ENCODE measurements at regions not wholly inside any gene's neighbourhood (a gene's known extent, or its start where the extent isn't known, plus 50 kb on each side); places are given as distances from the start of the nearest gene placed in this dataset.
"Not testable (repeated sequence)": the region's sequence is repeated elsewhere in the genome, so short reads cannot be mapped to it uniquely, and the experiment has no call there.

- H3K27me3 ChIP-seq = no peaks in the 10 kb centered on the region
- H3K9me3 ChIP-seq = no peaks in the 10 kb centered on the region
- no peak overlapping the region for H3K9ac ChIP-seq (ENCODE audit: low read depth in 2 of 2, low read length in 2 of 2)
- intact Hi-C loops (cut with DNase I) = no loop called here
- H3K27ac ChIP-seq = no peak overlapping the region
- no peak for TF ChIP-seq CTCF (IDR thresholded peaks at IDR 0.05)
- DNase-seq = no peak
- H3K4me3 ChIP-seq = no peak overlapping the region
- no peaks in the 10 kb centered on the region for H3K4me1 ChIP-seq
- H3K36me3 ChIP-seq = no peaks in the 10 kb centered on the region
Measured at GRCh38 chr9:26789959-26790358, 102.6 kb downstream of the CAAP1 start.

- no peaks in the 10 kb centered on the region for H3K36me3 ChIP-seq
- no peak for TF ChIP-seq CTCF (IDR thresholded peaks at IDR 0.05)
- DNase-seq = no peak
- H3K9ac ChIP-seq (ENCODE audit: low read depth in 2 of 2, low read length in 2 of 2) = no peak overlapping the region
- no peak overlapping the region for H3K27ac ChIP-seq
- H3K4me3 ChIP-seq = no peak overlapping the region
- H3K4me1 ChIP-seq = no peaks in the 10 kb centered on the region
- H3K27me3 ChIP-seq = no peaks in the 10 kb centered on the region
- intact Hi-C loops (cut with DNase I) = no loop called here
- H3K9me3 ChIP-seq = no peaks in the 10 kb centered on the region
Measured at GRCh38 chr9:26786564-26786963, 106.0 kb downstream of the CAAP1 start.

- no peak for TF ChIP-seq CTCF (IDR thresholded peaks at IDR 0.05)
- Histone ChIP-seq H3K4me1 (no peaks in the 10 kb centered on the region), H3K4me3 (no peak overlapping the region), H3K36me3 (no peaks in the 10 kb centered on the region), H3K9ac (ENCODE audit: low read depth in 2 of 2, low read length in 2 of 2) (no peak overlapping the region), H3K9me3 (no peaks in the 10 kb centered on the region), H3K27ac (no peak overlapping the region), H3K27me3 (no peaks in the 10 kb centered on the region)
- DNase-seq = no peak
- intact Hi-C loops (cut with DNase I) = no loop called here
Measured at GRCh38 chr9:26782899-26783298, 109.7 kb downstream of the CAAP1 start.

GRCh38 chr9:26781906-26782305, 110.7 kb downstream of the CAAP1 start:
- no peaks in the 10 kb centered on the region for H3K27me3 ChIP-seq
- no peak overlapping the region for H3K9ac ChIP-seq (ENCODE audit: low read depth in 2 of 2, low read length in 2 of 2)
- H3K4me3 ChIP-seq = no peak overlapping the region
- no peak overlapping the region for H3K27ac ChIP-seq
- TF ChIP-seq CTCF (IDR thresholded peaks at IDR 0.05) = no peak
- H3K36me3 ChIP-seq = no peaks in the 10 kb centered on the region
- no peak for DNase-seq
- no peaks in the 10 kb centered on the region for H3K4me1 ChIP-seq
- H3K9me3 ChIP-seq = no peaks in the 10 kb centered on the region
- intact Hi-C loops (cut with DNase I) = no loop called here

- H3K4me3 ChIP-seq; intact Hi-C loops (cut with DNase I); H3K27me3 ChIP-seq; DNase-seq; H3K27ac ChIP-seq; H3K9ac ChIP-seq (ENCODE audit: low read depth in 2 of 2, low read length in 2 of 2); H3K36me3 ChIP-seq; H3K9me3 ChIP-seq; H3K4me1 ChIP-seq: not testable (repeated sequence)
Measured at GRCh38 chr9:26780307-26780706, 112.3 kb downstream of the CAAP1 start.

GRCh38 chr9:26779062-26779461, 113.5 kb downstream of the CAAP1 start:
- TF ChIP-seq CTCF (IDR thresholded peaks at IDR 0.05) = no peak
- Histone ChIP-seq H3K4me1 (no peaks in the 10 kb centered on the region), H3K36me3 (no peaks in the 10 kb centered on the region)

More at GRCh38 chr9:26779062-26779461, 113.5 kb downstream of the CAAP1 start:
- H3K9me3 ChIP-seq = no peaks in the 10 kb centered on the region
- H3K4me3 ChIP-seq = no peak overlapping the region
- no peak for DNase-seq
- no peak overlapping the region for H3K27ac ChIP-seq
- H3K9ac ChIP-seq (ENCODE audit: low read depth in 2 of 2, low read length in 2 of 2) = no peak overlapping the region
- intact Hi-C loops (cut with DNase I) = no loop called here
- H3K27me3 ChIP-seq = no peaks in the 10 kb centered on the region
